ENCODE measurements at regions not wholly inside any gene's neighbourhood (a gene's known extent, or its start where the extent isn't known, plus 50 kb on each side); places are given as distances from the start of the nearest gene placed in this dataset.

DNA sequence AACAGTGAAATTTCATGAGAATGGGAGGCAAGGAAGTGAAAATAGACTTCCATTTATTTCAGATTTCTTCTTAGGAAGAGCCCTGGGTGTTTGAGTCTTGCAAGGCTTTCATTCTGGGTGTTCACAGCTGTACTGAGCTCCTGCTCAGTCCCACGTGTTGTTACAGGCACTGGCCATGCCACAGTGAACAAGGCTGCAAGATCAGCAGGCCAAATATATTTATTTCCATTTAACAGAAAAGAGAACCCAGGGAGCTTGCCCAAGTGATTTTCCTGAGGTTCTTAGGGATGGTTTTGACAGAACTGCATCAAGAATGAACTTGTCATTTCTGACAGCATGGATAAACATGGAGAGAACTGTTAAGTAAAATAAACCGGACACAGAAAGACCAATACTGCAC lies 54.5 kb upstream of the CD36 start:
- Mint-ChIP-seq H3K36me3 (no peaks in the 10 kb centered on the region), H3K27ac (no peak overlapping the region), H3K9me3 (no peaks in the 10 kb centered on the region), H3K4me3 (no peak overlapping the region), H3K4me1 (no peaks in the 10 kb centered on the region), H3K27me3 (ENCODE audit: insufficient read depth, low read depth) (no peaks in the 10 kb centered on the region)
- H3K9me3 ChIP-seq (ENCODE audit: low read depth) = no peaks in the 10 kb centered on the region
- no peaks in the 10 kb centered on the region for H3K79me2 ChIP-seq (ENCODE audit: low read depth)
- H3K9ac ChIP-seq = no peak overlapping the region
- H3K4me3 ChIP-seq = no peak overlapping the region
- no peaks in the 10 kb centered on the region for H3K27me3 ChIP-seq
- H3K27ac ChIP-seq = no peak overlapping the region
- H3K36me3 ChIP-seq = no peaks in the 10 kb centered on the region
- TF ChIP-seq EZH2 (IDR thresholded peaks at IDR 0.05) (no peak), EZH2phosphoT487 (IDR thresholded peaks at IDR 0.05) (no peak), CTCF (IDR thresholded peaks at IDR 0.05) (no peak)
- no peaks in the 10 kb centered on the region for H3K4me1 ChIP-seq
- no peaks in the 10 kb centered on the region for H3F3A ChIP-seq (ENCODE audit: low read depth)
- peak overlapping the region; percentile 57 for H2AFZ ChIP-seq (replicated peaks)
- no peak for DNase-seq (ENCODE audit: low spot score)
- no peak overlapping the region for H3K4me2 ChIP-seq
- no peaks in the 10 kb centered on the region for H4K20me1 ChIP-seq (ENCODE audit: low read depth)

- Histone ChIP-seq H3K4me3 (no peak overlapping the region), H3K27ac (no peak overlapping the region), H3K9ac (no peak overlapping the region), H3K79me2 (ENCODE audit: low read depth) (no peaks in the 10 kb centered on the region), H4K20me1 (ENCODE audit: low read depth) (no peaks in the 10 kb centered on the region), H2AFZ (replicated peaks) (peak overlapping the region; percentile 43), H3K4me2 (no peak overlapping the region), H3K36me3 (no peaks in the 10 kb centered on the region), H3K27me3 (no peaks in the 10 kb centered on the region), H3F3A (ENCODE audit: low read depth) (no peaks in the 10 kb centered on the region), H3K9me3 (ENCODE audit: low read depth) (no peaks in the 10 kb centered on the region), H3K4me1 (no peaks in the 10 kb centered on the region)
- Mint-ChIP-seq H3K36me3 (no peaks in the 10 kb centered on the region), H3K4me1 (no peaks in the 10 kb centered on the region), H3K27me3 (ENCODE audit: insufficient read depth, low read depth) (no peaks in the 10 kb centered on the region), H3K27ac (no peak overlapping the region), H3K9me3 (no peaks in the 10 kb centered on the region), H3K4me3 (no peak overlapping the region)
- TF ChIP-seq EZH2phosphoT487 (IDR thresholded peaks at IDR 0.05) = no peak
- TF ChIP-seq CTCF (IDR thresholded peaks at IDR 0.05) = no peak
- TF ChIP-seq EZH2 (IDR thresholded peaks at IDR 0.05) = no peak
- no peak for DNase-seq (ENCODE audit: low spot score)
Observed at GRCh38 chr7:80584778-80585177, 53.7 kb upstream of the CD36 start.

GRCh38 chr7:80587538-80587937 lies 50.9 kb upstream of the CD36 start:
- Histone ChIP-seq H3K4me2 (no peak overlapping the region), H3K27me3 (no peaks in the 10 kb centered on the region), H2AFZ (replicated peaks) (no peak overlapping the region), H3K4me3 (no peak overlapping the region), H3F3A (ENCODE audit: low read depth) (no peaks in the 10 kb centered on the region), H3K9me3 (ENCODE audit: low read depth) (no peaks in the 10 kb centered on the region), H3K36me3 (no peaks in the 10 kb centered on the region), H3K9ac (no peak overlapping the region), H3K79me2 (ENCODE audit: low read depth) (no peaks in the 10 kb centered on the region), H3K4me1 (no peaks in the 10 kb centered on the region), H4K20me1 (ENCODE audit: low read depth) (no peaks in the 10 kb centered on the region), H3K27ac (no peak overlapping the region)
- Mint-ChIP-seq H3K4me1 (no peaks in the 10 kb centered on the region), H3K9me3 (no peaks in the 10 kb centered on the region), H3K27ac (no peak overlapping the region), H3K4me3 (no peak overlapping the region), H3K36me3 (no peaks in the 10 kb centered on the region), H3K27me3 (ENCODE audit: insufficient read depth, low read depth) (no peaks in the 10 kb centered on the region)
- no peak for TF ChIP-seq EZH2phosphoT487 (IDR thresholded peaks at IDR 0.05)
- TF ChIP-seq CTCF (IDR thresholded peaks at IDR 0.05) = no peak
- no peak for TF ChIP-seq EZH2 (IDR thresholded peaks at IDR 0.05)
- no peak for DNase-seq (ENCODE audit: low spot score)

GRCh38 chr7:80588591-80588990 lies 49.9 kb upstream of the CD36 start:
- Histone ChIP-seq H3K9ac (no peak overlapping the region), H3K79me2 (ENCODE audit: low read depth) (no peaks in the 10 kb centered on the region), H4K20me1 (ENCODE audit: low read depth) (no peaks in the 10 kb centered on the region), H3K27me3 (no peaks in the 10 kb centered on the region), H3K4me1 (no peaks in the 10 kb centered on the region), H3K4me3 (no peak overlapping the region), H3F3A (ENCODE audit: low read depth) (no peaks in the 10 kb centered on the region), H2AFZ (replicated peaks) (no peak overlapping the region), H3K27ac (no peak overlapping the region), H3K4me2 (no peak overlapping the region), H3K9me3 (ENCODE audit: low read depth) (no peaks in the 10 kb centered on the region), H3K36me3 (no peaks in the 10 kb centered on the region)
- no peak for TF ChIP-seq EZH2 (IDR thresholded peaks at IDR 0.05)
- no peak for TF ChIP-seq CTCF (IDR thresholded peaks at IDR 0.05)
- TF ChIP-seq EZH2phosphoT487 (IDR thresholded peaks at IDR 0.05) = no peak
- Mint-ChIP-seq H3K27me3 (ENCODE audit: insufficient read depth, low read depth) (no peaks in the 10 kb centered on the region), H3K4me1 (no peaks in the 10 kb centered on the region), H3K9me3 (no peaks in the 10 kb centered on the region), H3K36me3 (no peaks in the 10 kb centered on the region), H3K27ac (no peak overlapping the region), H3K4me3 (no peak overlapping the region)
- DNase-seq (ENCODE audit: low spot score) = no peak
